H1 (cell line): ENCODE measurements at regions not wholly inside any gene's neighbourhood (a gene's known extent, or its start where the extent isn't known, plus 50 kb on each side); places are given as distances from the start of the nearest gene placed in this dataset.

Source experiments
- CTCF ChIA-PET: fragments of 300-600 bp; sonication (Branson Sonifier 250); formaldehyde crosslinking; loops from one replicate; lab custom pipeline; 2021; ENCODE audit not compliant: partially characterized antibody; lab: Charles Lee
- POLR2A ChIA-PET: fragments of 300-600 bp; sonication (Branson Sonifier 250); formaldehyde crosslinking; loops from one replicate; lab custom pipeline; 2021; ENCODE audit warnings: inconsistent platforms; ENCODE audit not compliant: partially characterized antibody; lab: Charles Lee
- DNase-seq, 2 experiments: peaks; one replicate each; pipeline versions ENCODE4 v3.0.0 to v3.0.0-alpha.2; 2010 to 2022; ENCODE audit warnings: low spot score in 2 of 2, low read depth in 1 of 2, mixed read lengths in 1 of 2
- FAIRE-seq: peaks from 2 replicates; lab custom pipeline; 2011; peaks lifted over from hg19 to GRCh38; lab: Jason Lieb, UNC
- H2AFZ ChIP-seq: 2 replicates; pipeline ENCODE4 v1.8.1; 2012; ENCODE audit warnings: low read length, inconsistent platforms
- H2AK5ac ChIP-seq: 2 replicates; pipeline ENCODE4 v1.6.1; 2013; ENCODE audit warnings: low read depth, low read length
- H2BK120ac ChIP-seq: replicated peaks from 2 replicates; pipeline ENCODE3; 2013; ENCODE audit warnings: low read depth, low read length, inconsistent platforms
- H2BK12ac ChIP-seq: 2 replicates; pipeline ENCODE4 v1.6.1; 2013; ENCODE audit warnings: low read depth, low read length
- H2BK15ac ChIP-seq: 2 replicates; pipeline ENCODE4 v1.6.1; 2013; ENCODE audit warnings: low read length
- H2BK20ac ChIP-seq: 2 replicates; pipeline ENCODE4 v1.6.1; 2013; ENCODE audit warnings: low read length
- H2BK5ac ChIP-seq: 2 replicates; pipeline ENCODE4 v1.6.1; 2013; ENCODE audit warnings: low read depth, low read length
- H3K14ac ChIP-seq: 2 replicates; pipeline ENCODE4 v1.6.1; 2013; ENCODE audit warnings: inconsistent platforms; ENCODE audit not compliant: insufficient read length
- H3K18ac ChIP-seq: 2 replicates; pipeline ENCODE4 v1.6.1; 2013; ENCODE audit warnings: low read length; ENCODE audit errors: extremely low read depth
- H3K23ac ChIP-seq: 2 replicates; pipeline ENCODE4 v1.6.1; 2013; ENCODE audit warnings: inconsistent platforms; ENCODE audit not compliant: insufficient read length
- H3K23me2 ChIP-seq: 2 replicates; pipeline ENCODE4 v1.6.1; 2013; ENCODE audit warnings: low read depth, low read length
- H3K27ac ChIP-seq: 2 replicates; pipeline ENCODE4 v1.6.1; 2011; ENCODE audit warnings: low read depth, low read length, inconsistent platforms
- H3K27me3 ChIP-seq, 4 experiments: replicated peaks in 1 of 4; 1 replicate in 1 of 4; 2 replicates in 3 of 4; pipeline versions ENCODE4 v1.6.1 to v1.8.1; 2011 to 2013; ENCODE audit warnings: low read length in 3 of 4, mild to moderate bottlenecking in 3 of 4, inconsistent platforms in 2 of 4, mixed read lengths in 2 of 4, moderate library complexity in 1 of 4; ENCODE audit not compliant: control insufficient read depth in 3 of 4, insufficient read depth in 3 of 4; ENCODE audit errors: extremely low read depth in 1 of 4
- H3K36me3 ChIP-seq, 4 experiments: 2 replicates each; pipeline versions ENCODE4 v1.6.1 to v1.8.1; 2011 to 2013; ENCODE audit warnings: mild to moderate bottlenecking in 4 of 4, low read length in 3 of 4, moderate library complexity in 2 of 4, control low read depth in 1 of 4, inconsistent platforms in 1 of 4; ENCODE audit not compliant: insufficient read depth in 4 of 4, control insufficient read depth in 2 of 4
- H3K4ac ChIP-seq: replicated peaks from 2 replicates; pipeline ENCODE3; 2013; ENCODE audit warnings: low read length, low read depth, mixed read lengths, inconsistent platforms; ENCODE audit not compliant: insufficient read length
- H3K4me1 ChIP-seq, 4 experiments: replicated peaks in 1 of 4; 1 replicate in 1 of 4; 2 replicates in 3 of 4; pipeline versions ENCODE4 v1.6.1 to v1.8.1; 2011 to 2013; ENCODE audit warnings: low read length in 3 of 4, inconsistent platforms in 2 of 4, mixed read lengths in 1 of 4; ENCODE audit not compliant: insufficient read depth in 4 of 4, control insufficient read depth in 3 of 4
- H3K4me2 ChIP-seq, 2 experiments: 2 replicates each; pipeline versions ENCODE4 v1.6.1 to v1.8.1; 2011 to 2013; ENCODE audit warnings: low read depth in 2 of 2, low read length in 2 of 2, control low read depth in 1 of 2, inconsistent platforms in 1 of 2, mild to moderate bottlenecking in 1 of 2; ENCODE audit not compliant: insufficient read depth in 1 of 2
- H3K4me3 ChIP-seq, 4 experiments: fragments of 200-600, 300-600 bp in 1 of 4; sonication (generic), shearing (Covaris generic), sonication (Bioruptor Twin) in 1 of 4; 2 replicates each; pipeline versions ENCODE4 v1.5.1 to v1.8.1; 2011 to 2016; ENCODE audit warnings: low read length in 4 of 4, low read depth in 3 of 4, control low read depth in 2 of 4, inconsistent platforms in 2 of 4, mild to moderate bottlenecking in 2 of 4, mixed read lengths in 1 of 4, moderate library complexity in 1 of 4; ENCODE audit not compliant: insufficient read depth in 2 of 4; ENCODE audit errors: extremely low read depth in 1 of 4
- H3K56ac ChIP-seq: replicated peaks from 2 replicates; pipeline ENCODE3; 2013; ENCODE audit warnings: low read depth, mild to moderate bottlenecking, mixed read lengths, low read length, inconsistent platforms; ENCODE audit not compliant: insufficient read length
- H3K79me1 ChIP-seq: 2 replicates; pipeline ENCODE4 v1.6.1; 2013; ENCODE audit warnings: low read depth, low read length, control low read depth
- H3K79me2 ChIP-seq, 2 experiments: 2 replicates each; pipeline versions ENCODE4 v1.6.1 to v1.8.1; 2012 to 2013; ENCODE audit warnings: low read length in 2 of 2, mild to moderate bottlenecking in 2 of 2, inconsistent platforms in 1 of 2; ENCODE audit not compliant: insufficient read depth in 2 of 2, control insufficient read depth in 1 of 2
- H3K9ac ChIP-seq, 4 experiments: replicated peaks in 1 of 4; 1 replicate in 1 of 4; 2 replicates in 3 of 4; pipeline versions ENCODE4 v1.6.1 to v1.8.1; 2011 to 2013; ENCODE audit warnings: low read depth in 3 of 4, low read length in 3 of 4, control low read depth in 2 of 4, mild to moderate bottlenecking in 2 of 4, moderate library complexity in 2 of 4, inconsistent platforms in 1 of 4; ENCODE audit errors: extremely low read depth in 1 of 4
- H3K9me3 ChIP-seq, 2 experiments: 2 replicates each; pipeline versions ENCODE4 v1.6.1 to v1.8.1; 2012 to 2013; ENCODE audit warnings: mild to moderate bottlenecking in 2 of 2, moderate library complexity in 2 of 2, control low read depth in 1 of 2, inconsistent platforms in 1 of 2, low read depth in 1 of 2, low read length in 1 of 2, mixed read lengths in 1 of 2; ENCODE audit not compliant: insufficient read depth in 2 of 2
- H4K20me1 ChIP-seq, 2 experiments: replicated peaks in 1 of 2; 2 replicates each; pipeline versions ENCODE3 to v1.8.1; 2011 to 2013; ENCODE audit warnings: inconsistent platforms in 2 of 2, low read length in 2 of 2, mild to moderate bottlenecking in 1 of 2; ENCODE audit not compliant: insufficient read depth in 2 of 2, control insufficient read depth in 1 of 2
- H4K5ac ChIP-seq: 2 replicates; pipeline ENCODE4 v1.6.1; 2013; ENCODE audit warnings: low read length, low read depth, mixed read lengths, inconsistent platforms; ENCODE audit not compliant: insufficient read length
- H4K8ac ChIP-seq: 2 replicates; pipeline ENCODE4 v1.8.0; 2013; ENCODE audit warnings: mild to moderate bottlenecking, moderate library complexity, low read length, inconsistent platforms; ENCODE audit not compliant: insufficient read depth; ENCODE audit errors: extremely low read depth
- H4K91ac ChIP-seq: replicated peaks from 2 replicates; pipeline ENCODE3; 2013; ENCODE audit warnings: low read length, mixed read lengths, inconsistent platforms; ENCODE audit not compliant: insufficient read length
- BACH1 ChIP-seq: IDR thresholded peaks from 2 replicates; pipeline ENCODE4 v1.6.1; 2012; ENCODE audit warnings: low read length, improper control_type of control experiment
- BCL11A ChIP-seq, 2 experiments: IDR thresholded peaks; one replicate each; pipeline ENCODE4 v1.6.1; 2011; ENCODE audit warnings: low read depth in 2 of 2, low read length in 2 of 2, mild to moderate bottlenecking in 2 of 2
- CBX8 ChIP-seq: fragments of 300-800, 300-1000 bp; sonication (generic); IDR thresholded peaks from 2 replicates; pipeline ENCODE4 v1.7.1; 2016; ENCODE audit warnings: low read depth, low read length, borderline replicate concordance
- GTF2F1 ChIP-seq: IDR thresholded peaks from 2 replicates; pipeline ENCODE4 v1.6.1; 2012; ENCODE audit warnings: low read depth, low read length, improper control_type of control experiment, borderline replicate concordance
- POLR2AphosphoS5 ChIP-seq: IDR thresholded peaks from 2 replicates; pipeline ENCODE4 v1.6.1; 2011; ENCODE audit warnings: low read depth, low read length
- POU5F1 ChIP-seq: IDR thresholded peaks from 2 replicates; pipeline ENCODE4 v1.6.1; 2011; ENCODE audit warnings: low read depth, mild to moderate bottlenecking, low read length, moderate library complexity
- SAP30 ChIP-seq: fragments of 300-600 bp; sonication (generic); IDR thresholded peaks from 2 replicates; pipeline ENCODE4 v1.7.1; 2012; ENCODE audit warnings: low read length, moderate library complexity, mild to moderate bottlenecking, inconsistent platforms; ENCODE audit not compliant: insufficient read depth, insufficient replicate concordance
- SIX5 ChIP-seq: IDR thresholded peaks from 2 replicates; pipeline ENCODE4 v1.6.1; 2011; ENCODE audit warnings: mild to moderate bottlenecking, low read depth, low read length
- TAF7 ChIP-seq: optimal IDR thresholded peaks from 2 replicates; pipeline ENCODE3; 2011; ENCODE audit warnings: low read depth, mild to moderate bottlenecking, inconsistent platforms, low read length, moderate library complexity, borderline replicate concordance
- TBP ChIP-seq: IDR thresholded peaks from 2 replicates; pipeline ENCODE4 v1.6.1; 2011; ENCODE audit warnings: low read depth, low read length, improper control_type of control experiment
- WGBS, 2 experiments: shearing (Covaris generic) in 1 of 2; methylation state at CpG; one replicate each; pipeline versions ENCODE4 v1.1.6 to v1.1.7; 2013 to 2015; ENCODE audit warnings: low lambda C conversion rate in 2 of 2, mixed read lengths in 2 of 2, inconsistent platforms in 1 of 2, low coverage in 1 of 2, missing lambda C conversion rate in 1 of 2; ENCODE audit not compliant: insufficient replicate concordance in 2 of 2, insufficient coverage in 1 of 2, insufficient read length in 1 of 2; ENCODE audit errors: extremely low coverage in 1 of 2, missing lambda C conversion rate in 1 of 2; 5-methylcytosine and 5-hydroxymethylcytosine counted together

DNA sequence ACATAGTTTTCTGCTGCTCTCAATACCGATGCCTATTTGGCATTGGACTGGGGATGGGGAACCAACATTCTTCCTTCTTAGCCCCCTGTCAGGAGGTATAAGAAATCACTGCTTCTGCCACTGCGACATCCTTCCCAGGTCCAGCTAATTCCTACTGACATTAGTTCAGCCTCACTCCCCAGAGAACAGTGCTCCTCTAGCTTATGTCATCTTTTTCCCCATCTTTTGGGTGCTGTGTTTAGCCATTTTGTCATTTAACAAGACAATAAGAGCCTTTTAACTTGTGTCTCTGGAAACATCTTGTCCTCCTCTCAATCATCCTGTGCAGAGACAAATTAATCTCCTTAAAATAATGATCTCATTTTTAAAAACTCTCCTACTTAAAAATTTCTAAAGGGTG lies 167.0 kb upstream of the PLXNC1 start:
- Histone ChIP-seq H3K18ac (no peak overlapping the region), H4K91ac (no peak overlapping the region), H3K9me3 (no peaks in the 10 kb centered on the region), H3K23ac (no peak overlapping the region), H3K56ac (no peak overlapping the region), H4K8ac (no peak overlapping the region), H3K79me1 (no peaks in the 10 kb centered on the region), H3K4me1 (peaks cover 0 to 5% (median 3%) of the 10 kb centered on the region in 4 experiments; a peak in 3 of 7 replicates), H3K4me2 (no peak overlapping the region), H2BK5ac (no peak overlapping the region), H4K20me1 (no peaks in the 10 kb centered on the region), H3K27ac (no peak overlapping the region), H3K23me2 (no peaks in the 10 kb centered on the region), H2BK120ac (no peak overlapping the region), H4K5ac (no peak overlapping the region), H3K36me3 (no peaks in the 10 kb centered on the region), H2AK5ac (no peak overlapping the region), H3K4me3 (no peak overlapping the region), H2AFZ (no peak overlapping the region), H3K14ac (no peak overlapping the region), H3K9ac (no peak overlapping the region), H2BK20ac (no peak overlapping the region), H2BK15ac (no peak overlapping the region), H3K79me2 (no peaks in the 10 kb centered on the region), H3K4ac (no peak overlapping the region), H3K27me3 (no peaks in the 10 kb centered on the region), H2BK12ac (no peak overlapping the region)
- FAIRE-seq: no peak
- ChIA-PET CTCF (interaction anchor here (0.8 to 7.8 kb wide), 4 partner anchors 10 to 443 kb away, joined by 3 to 56 read pairs (median 4); no protein-coding TSS in a partner anchor), POLR2A (no interaction called here)
- no peak for DNase-seq
- 92% methylated on average over 2 of the region's 2 CpGs; no CpG with 5 or more reads in 1 of the 2 experiments for WGBS, 2 experiments
- no peak for TF ChIP-seq BACH1
- no peak for TF ChIP-seq TBP
- TF ChIP-seq GTF2F1: no peak
- no peak for TF ChIP-seq TAF7
- TF ChIP-seq BCL11A (IDR thresholded peaks at IDR 0.05; ENCODE audit: low read depth in 2 of 2, low read length in 2 of 2): no peak
- TF ChIP-seq SIX5: no peak
- TF ChIP-seq CBX8: no peak
- no peak for TF ChIP-seq POLR2AphosphoS5
- no peak for TF ChIP-seq POU5F1
- no peak for TF ChIP-seq SAP30
